Activated T-helper 1 cell treated with Interleukin-2 at 50 U/mL for 16 hours (primary cell): ENCODE measurements at regions not wholly inside any gene's neighbourhood (a gene's known extent, or its start where the extent isn't known, plus 50 kb on each side); places are given as distances from the start of the nearest gene placed in this dataset.
"Not testable (repeated sequence)": the region's sequence is repeated elsewhere in the genome, so short reads cannot be mapped to it uniquely, and the experiment has no call there.

Experiments used
- DNase-seq: peaks from one replicate; pipeline ENCODE4 v3.0.0-alpha.2; 2020; ENCODE audit warnings: low read depth

- DNase-seq: no peak
Measured at GRCh38 chr2:136282251-136282650, 164.3 kb upstream of the CXCR4 start.

- DNase-seq: peak; percentile 15
Measured at GRCh38 chr2:136281281-136282114, 163.5 kb upstream of the CXCR4 start.

DNA sequence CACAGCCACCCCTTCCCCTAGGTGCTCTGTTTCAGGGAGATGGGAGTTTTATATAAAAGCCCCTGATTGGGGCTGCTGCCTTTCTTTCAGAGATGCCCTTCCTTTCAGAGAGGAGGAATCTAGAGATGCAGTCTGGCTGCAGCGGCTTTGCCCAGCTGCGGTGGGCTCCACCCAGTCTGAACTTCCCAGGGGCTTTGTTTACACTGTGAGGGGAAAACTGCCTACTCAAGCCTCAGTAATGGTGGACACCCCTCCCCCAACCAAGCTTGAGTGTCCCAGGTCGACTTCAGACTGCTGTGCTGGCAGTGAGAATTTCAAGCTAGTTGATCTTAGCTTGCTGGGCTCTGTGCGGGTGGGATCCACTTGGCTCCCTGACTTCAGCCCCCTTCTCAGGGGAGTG, 148.4 kb upstream of the CXCR4 start:
- not testable (repeated sequence) for DNase-seq

DNA sequence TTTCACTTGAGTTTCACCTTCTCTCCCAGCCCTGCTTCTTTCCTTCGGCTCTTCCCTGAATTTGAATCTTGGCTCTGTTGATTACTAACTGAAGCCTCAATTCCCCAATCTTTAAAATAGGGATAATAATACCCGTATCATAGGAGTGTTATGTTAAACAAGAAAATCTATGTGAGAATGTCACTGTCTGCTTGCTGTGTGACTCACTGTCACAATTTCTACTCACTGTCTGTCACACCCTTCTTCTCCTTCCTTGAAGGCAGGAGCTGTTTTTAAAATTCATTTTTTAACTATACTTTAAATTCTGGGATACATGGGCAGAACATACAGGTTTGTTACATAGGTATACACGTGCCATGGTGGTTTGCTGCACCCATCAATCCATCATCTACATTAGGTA, 141.6 kb upstream of the CXCR4 start:
- no peak for DNase-seq

- no peak for DNase-seq
Measured at GRCh38 chr2:136257893-136258292, 139.9 kb upstream of the CXCR4 start.

DNA sequence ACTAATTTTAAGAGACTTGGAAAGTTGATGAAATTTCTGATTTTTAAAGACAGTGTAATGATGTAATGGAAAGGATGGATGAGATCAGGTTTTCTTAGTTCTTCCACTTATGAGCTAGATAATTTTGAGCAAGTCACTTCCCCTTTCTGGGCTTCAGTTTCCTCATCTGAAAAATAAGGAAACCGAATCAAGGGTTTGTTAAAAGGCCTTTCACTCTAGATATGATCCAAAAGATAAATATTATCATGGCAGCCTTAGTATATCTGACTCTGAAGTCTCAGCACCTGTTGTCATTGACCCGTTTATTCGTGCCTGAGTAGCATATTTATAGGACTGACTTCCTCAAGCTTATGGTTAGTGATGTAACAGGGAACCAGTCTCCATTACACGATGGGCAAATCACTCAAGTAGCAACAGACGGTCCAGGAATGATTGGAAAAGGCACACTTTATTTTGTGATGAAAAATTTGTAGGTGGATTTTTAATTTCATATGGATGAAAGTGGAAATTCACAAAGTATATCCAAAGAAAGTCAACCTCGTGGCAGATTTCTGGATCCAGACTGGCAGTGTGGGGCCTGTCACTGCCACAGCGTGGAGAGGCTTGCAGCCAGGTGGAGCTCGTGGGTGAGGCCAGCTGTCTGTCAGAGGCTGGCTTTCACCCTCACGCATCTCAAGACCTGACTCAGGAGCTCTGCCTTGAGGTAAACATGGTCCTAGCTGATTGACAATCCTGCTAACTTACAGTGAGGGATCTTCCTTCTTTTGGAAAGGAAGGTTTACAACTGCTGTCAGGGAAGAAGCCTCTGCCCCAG, 137.9 kb upstream of the CXCR4 start:
- peak; percentile 22 for DNase-seq

- DNase-seq: no peak
Measured at GRCh38 chr2:136255127-136255526, 137.2 kb upstream of the CXCR4 start.

GRCh38 chr2:136254681-136255080, 136.7 kb upstream of the CXCR4 start:
- DNase-seq: no peak

GRCh38 chr2:136253288-136254004, 135.5 kb upstream of the CXCR4 start:
- DNase-seq: no peak

- DNase-seq: no peak
Measured at GRCh38 chr2:136251885-136252585, 134.1 kb upstream of the CXCR4 start.

- no peak for DNase-seq
Measured at GRCh38 chr2:136251197-136251884, 133.4 kb upstream of the CXCR4 start.

GRCh38 chr2:136250131-136250530, 132.2 kb upstream of the CXCR4 start:
- DNase-seq: no peak

- no peak for DNase-seq
Measured at GRCh38 chr2:136248907-136249306, 131.0 kb upstream of the CXCR4 start.

GRCh38 chr2:136248242-136248641, 130.3 kb upstream of the CXCR4 start:
- no peak for DNase-seq

DNA sequence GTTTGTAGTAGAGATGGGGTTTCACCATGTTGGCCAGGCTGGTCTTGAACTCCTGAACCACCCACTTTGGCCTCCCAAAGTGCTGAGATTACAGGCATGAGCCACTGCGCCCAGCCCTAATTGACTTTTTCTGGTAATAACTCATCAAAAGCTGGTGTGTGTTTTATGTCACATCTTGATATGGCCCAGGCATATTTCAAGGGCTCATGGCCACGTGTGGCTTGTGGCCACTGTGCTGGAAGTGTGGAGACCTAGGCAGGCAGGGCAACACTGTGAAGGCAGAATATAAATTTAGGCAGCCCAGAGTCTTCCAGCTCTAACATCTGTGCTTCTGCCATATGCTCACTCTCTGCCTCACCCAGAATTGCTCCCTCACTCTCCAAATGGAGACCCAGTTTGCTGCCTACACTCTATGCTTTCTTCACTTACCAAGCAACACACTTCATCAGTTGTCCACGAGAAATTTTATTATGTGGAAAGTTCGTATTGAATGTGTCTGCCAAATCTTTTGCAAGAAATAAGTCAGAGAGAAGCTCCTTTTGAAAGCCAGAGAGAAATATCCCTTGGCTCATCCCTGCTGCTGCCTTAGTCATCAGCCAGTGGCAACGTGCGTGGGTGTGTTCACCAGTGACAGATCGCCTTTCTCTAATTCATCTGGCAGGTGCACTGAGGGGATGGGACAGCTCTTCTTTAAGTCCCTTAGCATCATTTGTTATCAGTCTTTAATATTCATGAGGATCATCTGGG, 129.4 kb upstream of the CXCR4 start:
- DNase-seq: no peak

DNA sequence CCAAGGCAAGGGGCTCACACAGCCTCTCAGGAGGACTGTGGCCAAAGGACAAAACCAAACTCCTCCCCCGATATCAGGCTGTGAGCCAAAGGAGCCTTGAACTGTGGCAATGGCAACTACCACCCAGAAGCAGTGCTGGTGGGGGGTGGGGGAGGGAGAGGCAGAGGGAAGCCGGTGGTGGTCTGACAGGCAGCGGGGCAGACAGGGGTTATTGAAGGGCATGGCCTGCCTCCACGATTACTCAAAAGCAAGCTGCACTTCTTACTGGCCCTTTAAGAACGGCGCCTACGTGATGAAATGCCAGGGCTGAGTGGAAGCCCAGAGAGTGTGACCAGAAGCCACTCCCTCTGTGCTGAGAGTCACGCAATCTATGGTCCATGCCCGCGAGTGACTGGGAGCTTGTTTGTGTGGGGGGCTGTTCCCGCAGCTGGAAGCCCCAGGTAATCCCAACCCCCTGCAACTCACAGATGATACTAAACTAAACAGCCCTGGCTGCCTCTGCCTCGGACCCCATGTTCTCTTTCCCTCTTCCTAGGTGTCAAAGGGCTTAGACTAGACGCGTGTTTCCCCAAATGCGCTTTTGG, 128.2 kb upstream of the CXCR4 start:
- no peak for DNase-seq

DNA sequence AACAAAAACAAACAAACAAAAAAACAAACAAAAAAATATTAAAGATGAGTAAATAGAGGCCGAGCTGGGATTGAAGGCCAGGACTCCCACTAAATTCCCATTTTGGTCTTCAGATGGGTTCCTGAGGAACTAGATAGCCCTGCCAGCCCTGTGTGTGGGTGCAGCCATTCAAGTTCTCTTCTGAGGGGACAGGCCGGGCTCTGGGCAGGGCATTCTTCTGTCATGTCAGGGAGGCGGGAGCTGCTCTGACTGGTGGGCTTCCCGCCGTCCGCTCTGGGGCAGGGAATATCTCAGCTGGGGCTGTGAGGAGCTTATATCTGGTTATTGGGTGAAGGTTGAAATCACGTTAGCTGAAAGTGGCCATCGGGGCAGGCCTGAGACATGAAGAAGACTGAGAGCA, 127.3 kb upstream of the CXCR4 start:
- no peak for DNase-seq

- DNase-seq: no peak
Measured at GRCh38 chr2:136244536-136244885, 126.6 kb upstream of the CXCR4 start.

DNA sequence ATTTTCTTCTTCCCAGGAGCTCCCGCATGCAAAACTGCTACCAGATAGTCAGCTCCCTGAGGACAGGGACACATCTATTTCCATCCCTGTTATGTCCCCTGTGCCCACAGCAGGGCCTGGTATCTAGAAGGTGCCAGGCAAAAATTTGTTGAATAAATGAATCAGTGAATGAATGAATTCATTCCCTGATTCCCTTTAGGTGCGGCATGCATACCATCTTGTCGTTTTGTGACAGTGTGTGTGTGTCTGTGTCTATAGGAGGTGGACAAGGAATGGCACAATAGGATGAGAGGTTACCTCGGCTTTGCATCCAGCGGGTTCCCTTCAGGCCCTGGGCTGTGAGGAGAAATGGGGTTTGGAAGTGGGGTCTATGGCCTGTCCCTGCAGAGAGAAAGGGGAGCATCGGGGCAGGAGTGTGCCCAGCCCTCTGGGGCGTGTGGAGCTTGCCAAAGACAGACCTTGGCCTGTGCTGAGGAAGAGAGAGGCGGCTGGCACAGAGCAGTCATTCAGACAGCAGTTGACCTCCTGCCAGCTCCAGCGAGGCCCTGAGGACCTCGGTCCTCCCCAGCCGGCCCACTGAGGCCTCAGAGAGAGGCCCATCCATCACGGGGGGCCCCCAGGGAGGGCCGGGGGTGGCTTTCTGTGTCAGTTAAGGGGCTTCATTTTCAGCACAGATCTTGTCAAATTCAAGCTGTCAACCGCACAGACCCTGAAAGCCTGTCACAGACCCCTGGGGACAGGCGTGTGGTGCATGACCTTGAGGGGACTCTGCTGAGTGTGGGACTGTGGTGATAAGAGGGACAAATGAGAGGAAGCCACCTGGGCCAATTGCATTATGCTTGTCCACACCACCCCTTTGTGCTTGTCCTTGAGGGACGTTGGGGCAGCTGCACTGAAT, 125.9 kb upstream of the CXCR4 start:
- no peak for DNase-seq
